Thyroid gland (tissue), 4 donors: ENCODE measurements at regions not wholly inside any gene's neighbourhood (a gene's known extent, or its start where the extent isn't known, plus 50 kb on each side); places are given as distances from the start of the nearest gene placed in this dataset.

ENCODE experiments used
- DNase-seq, 2 donors: peaks; one replicate each; pipeline ENCODE4 v3.0.0-alpha.2; 2019
- H3K27ac ChIP-seq, 3 donors: fragments of 200-600 bp; sonication (generic); 1 replicate in 2 of 3; 2 replicates in 1 of 3; pipeline ENCODE4 v1.5.1; 2016 to 2019; ENCODE audit warnings: mild to moderate bottlenecking in 1 of 3, moderate library complexity in 1 of 3
- H3K27me3 ChIP-seq: fragments of 200-600 bp; sonication (generic); one replicate; pipeline ENCODE4 v1.5.1; 2019
- H3K36me3 ChIP-seq, 2 donors: fragments of 200-600 bp; sonication (generic); one replicate each; pipeline ENCODE4 v1.5.1; 2016 to 2019
- H3K4me1 ChIP-seq, 2 donors: fragments of 200-600 bp; sonication (generic); one replicate each; pipeline ENCODE4 v1.5.1; 2017 to 2019
- H3K4me3 ChIP-seq, 3 donors: fragments of 200-600 bp; sonication (generic); replicated peaks in 1 of 3; 1 replicate in 2 of 3; 2 replicates in 1 of 3; pipeline ENCODE4 v1.5.1; 2016; ENCODE audit warnings: mild to moderate bottlenecking in 1 of 3
- H3K9me3 ChIP-seq: fragments of 200-600 bp; sonication (generic); one replicate; pipeline ENCODE4 v1.5.1; 2017
- CTCF ChIP-seq, 6 experiments: fragments of 200-600 bp in 3 of 6; fragments of 450-650 bp in 3 of 6; sonication (generic) in 3 of 6; IDR thresholded peaks; one replicate each; pipeline ENCODE4 v1.5.1; 2016 to 2019; ENCODE audit warnings: antibody characterized with exemption in 6 of 6, mild to moderate bottlenecking in 2 of 6, inconsistent platforms in 1 of 6, moderate library complexity in 1 of 6
- POLR2A ChIP-seq, 2 donors: fragments of 450-650 bp; IDR thresholded peaks; one replicate each; pipeline ENCODE4 v1.6.1; 2017; ENCODE audit warnings: antibody characterized with exemption in 2 of 2, mild to moderate bottlenecking in 2 of 2, moderate library complexity in 1 of 2
- WGBS, 2 donors: methylation state at CpG; one replicate each; pipeline ENCODE4 v1.1.5; 2017; 5-methylcytosine and 5-hydroxymethylcytosine counted together
- intact Hi-C: fragments of 100-400 bp; cut with DNase I; formaldehyde crosslinking; loops from one replicate; pipeline ENCODE4 v1.15.1; 2023

DNA sequence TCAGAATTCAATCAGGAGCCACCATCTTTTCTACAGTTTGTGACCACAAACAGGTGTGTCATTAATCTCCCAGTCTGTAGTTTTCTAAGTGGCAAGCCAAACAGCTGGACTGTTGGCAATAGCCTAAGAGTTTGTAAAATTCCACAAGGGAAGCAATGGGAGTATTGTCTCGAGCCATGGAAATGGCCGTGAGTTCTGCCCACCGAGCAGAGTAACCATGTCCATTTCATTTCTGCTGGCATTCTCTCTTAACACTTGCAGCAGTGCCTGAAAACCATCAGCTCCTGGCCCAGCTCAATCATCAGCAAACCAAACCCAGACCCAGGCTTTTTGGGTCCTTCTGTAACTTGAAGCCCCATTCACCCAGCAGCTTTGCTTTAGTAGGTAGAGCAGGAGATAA is 387.8 kb upstream of the CDH7 start:
- TF ChIP-seq POLR2A (IDR thresholded peaks at IDR 0.05): no peak
- TF ChIP-seq CTCF (IDR thresholded peaks at IDR 0.05): no peak
- DNase-seq: no peak
- intact Hi-C loops: no loop called here
- Histone ChIP-seq H3K9me3 (no peaks in the 10 kb centered on the region), H3K27ac (no peak overlapping the region), H3K4me3 (no peak overlapping the region), H3K36me3 (no peaks in the 10 kb centered on the region), H3K27me3 (no peaks in the 10 kb centered on the region), H3K4me1 (no peaks in the 10 kb centered on the region)
- WGBS, 2 donors: 93 to 96% methylated on average over 3 of the region's 3 CpGs

GRCh38 chr18:65359479-65359878 is 391.3 kb upstream of the CDH7 start:
- TF ChIP-seq POLR2A (IDR thresholded peaks at IDR 0.05) (no peak), CTCF (IDR thresholded peaks at IDR 0.05) (no peak)
- intact Hi-C loops: no loop called here
- Histone ChIP-seq H3K27ac (no peak overlapping the region), H3K4me3 (no peak overlapping the region), H3K27me3 (no peaks in the 10 kb centered on the region), H3K4me1 (no peaks in the 10 kb centered on the region), H3K36me3 (no peaks in the 10 kb centered on the region), H3K9me3 (no peaks in the 10 kb centered on the region)
- no peak for DNase-seq
- WGBS, 2 donors: 95 to 96% methylated on average over 1 of the region's 1 CpG

DNA sequence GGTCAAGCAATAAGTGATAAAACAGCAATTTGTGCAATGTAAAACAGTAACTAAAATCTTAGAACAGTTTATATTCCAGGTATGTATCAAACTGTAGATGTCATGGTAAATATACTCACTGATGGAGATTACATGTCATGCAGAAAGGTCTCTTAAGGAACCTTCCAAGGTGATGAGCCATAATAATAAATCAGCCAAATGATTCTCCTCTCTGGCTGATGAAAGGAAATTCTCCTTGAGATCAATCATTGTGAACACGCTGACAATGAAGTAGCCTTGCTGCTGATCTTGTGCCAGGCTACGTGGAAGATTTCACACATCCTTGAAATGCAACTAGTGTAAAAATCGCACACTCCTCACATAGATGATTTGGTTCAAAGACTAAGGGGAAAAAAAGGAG is 392.5 kb upstream of the CDH7 start:
- Histone ChIP-seq H3K27me3 (no peaks in the 10 kb centered on the region), H3K4me1 (no peaks in the 10 kb centered on the region), H3K27ac (no peak overlapping the region), H3K36me3 (no peaks in the 10 kb centered on the region), H3K4me3 (no peak overlapping the region), H3K9me3 (no peaks in the 10 kb centered on the region)
- 78 to 86% methylated on average over 3 of the region's 3 CpGs for WGBS, 2 donors
- intact Hi-C loops: no loop called here
- DNase-seq: no peak
- TF ChIP-seq POLR2A (IDR thresholded peaks at IDR 0.05): no peak
- no peak for TF ChIP-seq CTCF (IDR thresholded peaks at IDR 0.05)

- intact Hi-C loops: no loop called here
- DNase-seq: no peak
- no peaks in the 10 kb centered on the region for H3K4me1 ChIP-seq
- no peak overlapping the region for H3K4me3 ChIP-seq
- no peaks in the 10 kb centered on the region for H3K9me3 ChIP-seq
- H3K36me3 ChIP-seq: no peaks in the 10 kb centered on the region
- WGBS, 2 donors: 81 to 88% methylated on average over 3 of the region's 3 CpGs
- TF ChIP-seq POLR2A (IDR thresholded peaks at IDR 0.05) (no peak), CTCF (IDR thresholded peaks at IDR 0.05) (no peak)
- no peaks in the 10 kb centered on the region for H3K27me3 ChIP-seq
- H3K27ac ChIP-seq: no peak overlapping the region
These were observed 398.6 kb upstream of the CDH7 start for GRCh38 chr18:65352186-65352585.

DNA sequence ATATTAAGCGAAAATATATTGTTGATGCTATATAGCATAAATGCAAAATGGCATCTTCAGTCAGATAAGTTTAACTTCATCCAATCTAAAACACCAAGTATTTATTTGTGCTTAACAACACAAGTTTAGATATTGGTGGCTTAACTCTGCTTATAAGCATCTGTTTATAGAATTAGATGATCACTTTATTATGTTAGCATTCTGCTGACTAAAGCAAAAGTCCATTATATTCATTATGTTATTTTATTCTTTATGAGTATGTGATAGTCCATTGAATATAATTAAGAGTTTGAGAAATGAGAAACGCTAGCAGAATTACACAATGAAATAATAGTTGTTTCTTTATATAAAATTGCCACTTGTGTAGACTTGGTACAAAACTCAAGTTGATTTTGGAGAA is 401.2 kb upstream of the CDH7 start:
- no peak overlapping the region for H3K4me3 ChIP-seq
- H3K27ac ChIP-seq: no peak overlapping the region
- H3K4me1 ChIP-seq: no peaks in the 10 kb centered on the region
- no peaks in the 10 kb centered on the region for H3K9me3 ChIP-seq
- H3K27me3 ChIP-seq: no peaks in the 10 kb centered on the region
- no peaks in the 10 kb centered on the region for H3K36me3 ChIP-seq
- intact Hi-C loops: no loop called here
- no peak for DNase-seq
- TF ChIP-seq CTCF (IDR thresholded peaks at IDR 0.05) (no peak), POLR2A (IDR thresholded peaks at IDR 0.05) (no peak)
- 89 to 92% methylated on average over 2 of the region's 2 CpGs for WGBS, 2 donors
